AG04449 (cell line): ENCODE measurements at regions not wholly inside any gene's neighbourhood (a gene's known extent, or its start where the extent isn't known, plus 50 kb on each side); places are given as distances from the start of the nearest gene placed in this dataset.
A peak's percentile ranks its signal among the peaks of the same experiment; 100 is the strongest.

Source experiments
- CTCF ChIA-PET: fragments of 350-600 bp; formaldehyde crosslinking; extraction: SDS; loops from one replicate; lab custom pipeline; 2021; ENCODE audit warnings: antibody characterized with exemption; lab: Yijun Ruan, JAX
- POLR2A ChIA-PET: fragments of 400-600, 350-600 bp; formaldehyde crosslinking; extraction: SDS; loops from one replicate; lab custom pipeline; 2020; ENCODE audit warnings: antibody characterized with exemption, inconsistent platforms; lab: Yijun Ruan, JAX
- DNase-seq: peaks from one replicate; pipeline ENCODE4 v3.0.0-alpha.2; 2010; ENCODE audit warnings: low read depth, low spot score
- H3K4me3 ChIP-seq: 2 replicates; pipeline ENCODE4 v1.5.1; 2011; ENCODE audit warnings: low read depth, mild to moderate bottlenecking, control low read depth, low read length
- CTCF ChIP-seq: IDR thresholded peaks from one replicate; pipeline ENCODE4 v1.5.1; 2011; ENCODE audit warnings: mild to moderate bottlenecking, moderate library complexity, low read length, control low read depth, inconsistent platforms; ENCODE audit not compliant: insufficient read depth; ENCODE audit errors: missing control alignments

- peak; percentile 26 for DNase-seq
- CTCF ChIA-PET = interaction anchor here (0.6 to 1.9 kb wide), 3 partner anchors 9 to 684 kb away, joined by 3 to 4 read pairs (median 3); no protein-coding TSS in a partner anchor
- H3K4me3 ChIP-seq = no peak overlapping the region
- no peak for TF ChIP-seq CTCF
- POLR2A ChIA-PET = no interaction called here
Observed at GRCh38 chr11:26806219-26806618, 84.4 kb upstream of the SLC5A12 start.

- DNase-seq = peak; percentile 81
- TF ChIP-seq CTCF = no peak
- ChIA-PET CTCF (interaction anchor here (1.1 kb wide), 1 partner anchor 338 kb away, joined by 3 read pairs; no protein-coding TSS in a partner anchor), POLR2A (no interaction called here)
- H3K4me3 ChIP-seq = no peak overlapping the region
Observed at GRCh38 chr11:26820739-26821138, 98.9 kb upstream of the SLC5A12 start.

GRCh38 chr11:26823963-26824362, 102.1 kb upstream of the SLC5A12 start:
- DNase-seq = no peak
- CTCF ChIA-PET = interaction anchor here (1.9 kb wide), 1 partner anchor 300 kb away, joined by 4 read pairs; no protein-coding TSS in a partner anchor
- no peak for TF ChIP-seq CTCF
- H3K4me3 ChIP-seq = no peak overlapping the region
- POLR2A ChIA-PET = no interaction called here

- POLR2A ChIA-PET = no interaction called here
- CTCF ChIA-PET = interaction anchor here (0.9 kb wide), 1 partner anchor 116 kb away, joined by 3 read pairs; no protein-coding TSS in a partner anchor
- TF ChIP-seq CTCF = no peak
- DNase-seq = no peak
- H3K4me3 ChIP-seq = no peak overlapping the region
Observed at GRCh38 chr11:26827567-26828081, 105.8 kb upstream of the SLC5A12 start.

- no peak for TF ChIP-seq CTCF
- POLR2A ChIA-PET = no interaction called here
- CTCF ChIA-PET = no interaction called here
Observed at GRCh38 chr11:26828288-26828687, 106.4 kb upstream of the SLC5A12 start.

GRCh38 chr11:26830218-26830617, 108.4 kb upstream of the SLC5A12 start:
- TF ChIP-seq CTCF = no peak
- DNase-seq = no peak
- no peak overlapping the region for H3K4me3 ChIP-seq
- CTCF ChIA-PET = interaction anchor here (0.9 to 1.3 kb wide), 2 partner anchors 294 to 655 kb away, joined by 3 read pairs; no protein-coding TSS in a partner anchor
- POLR2A ChIA-PET = no interaction called here

More at GRCh38 chr11:26828288-26828687, 106.4 kb upstream of the SLC5A12 start:
- no peak for DNase-seq
- H3K4me3 ChIP-seq = no peak overlapping the region
